Ectodermal cell (in vitro differentiated cells): ENCODE measurements at regions not wholly inside any gene's neighbourhood (a gene's known extent, or its start where the extent isn't known, plus 50 kb on each side); places are given as distances from the start of the nearest gene placed in this dataset.
"Not testable (repeated sequence)": the region's sequence is repeated elsewhere in the genome, so short reads cannot be mapped to it uniquely, and the experiment has no call there.

Source experiments
- H3K27ac ChIP-seq: 2 replicates; pipeline ENCODE4 v1.7.0; 2013; ENCODE audit warnings: mild to moderate bottlenecking, low read depth, low read length; ENCODE audit not compliant: insufficient read depth, poor library complexity, severe bottlenecking
- H3K27me3 ChIP-seq: 2 replicates; pipeline ENCODE4 v1.7.0; 2013; ENCODE audit warnings: mild to moderate bottlenecking, low read length; ENCODE audit not compliant: insufficient read depth, control insufficient read depth, poor library complexity, severe bottlenecking
- H3K36me3 ChIP-seq: one replicate; pipeline ENCODE4 v1.7.0; 2013; ENCODE audit warnings: low read length; ENCODE audit not compliant: control insufficient read depth, insufficient read depth
- H3K4me1 ChIP-seq: one replicate; pipeline ENCODE4 v1.7.0; 2013; ENCODE audit warnings: low read length; ENCODE audit not compliant: control insufficient read depth, insufficient read depth
- H3K4me3 ChIP-seq: 2 replicates; pipeline ENCODE4 v1.7.0; 2013; ENCODE audit warnings: low read depth, low read length, control low read depth; ENCODE audit not compliant: insufficient read depth
- H3K9me3 ChIP-seq: 2 replicates; pipeline ENCODE4 v1.7.0; 2013; ENCODE audit warnings: mild to moderate bottlenecking, low read length, moderate library complexity; ENCODE audit not compliant: control insufficient read depth
- WGBS, 2 experiments: methylation state at CpG; one replicate each; pipeline ENCODE4 v1.1.7; 2013; ENCODE audit warnings: missing lambda C conversion rate in 2 of 2; 5-methylcytosine and 5-hydroxymethylcytosine counted together

GRCh38 chr12:25800101-25800500 lies 158.4 kb upstream of the RASSF8 start:
- Histone ChIP-seq H3K36me3 (no peaks in the 10 kb centered on the region), H3K9me3 (no peaks in the 10 kb centered on the region), H3K27ac (no peak overlapping the region), H3K27me3 (no peaks in the 10 kb centered on the region), H3K4me3 (no peak overlapping the region), H3K4me1 (no peaks in the 10 kb centered on the region)
- WGBS, 2 experiments, result 83 to 87% methylated on average over 1 of the region's 1 CpG

- H3K4me1 ChIP-seq, result no peaks in the 10 kb centered on the region
- no peaks in the 10 kb centered on the region for H3K9me3 ChIP-seq
- no peak overlapping the region for H3K27ac ChIP-seq
- no peaks in the 10 kb centered on the region for H3K27me3 ChIP-seq
- 93 to 98% methylated on average over 1 of the region's 1 CpG for WGBS, 2 experiments
- H3K4me3 ChIP-seq, result no peak overlapping the region
- H3K36me3 ChIP-seq, result no peaks in the 10 kb centered on the region
These were observed 156.7 kb upstream of the RASSF8 start for GRCh38 chr12:25801734-25802133.

DNA sequence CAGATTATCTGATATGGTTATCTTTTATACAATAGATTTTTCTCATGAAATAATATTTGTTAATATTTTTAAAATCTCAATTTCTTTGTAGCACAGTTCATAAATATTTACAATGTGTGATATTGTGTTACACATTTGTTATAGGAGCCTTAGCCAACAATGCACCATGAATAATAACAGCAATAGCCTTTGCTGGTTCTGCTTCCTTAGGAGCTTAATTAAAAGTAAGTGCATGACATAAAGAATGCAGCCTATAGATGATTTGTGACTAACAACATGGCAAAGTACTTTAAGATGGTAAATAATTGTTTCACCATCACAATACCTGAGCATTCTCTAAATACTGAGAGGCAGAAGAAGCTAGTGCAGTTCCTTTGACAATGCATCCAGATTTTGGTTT lies 156.3 kb upstream of the RASSF8 start:
- Histone ChIP-seq H3K4me1 (no peaks in the 10 kb centered on the region), H3K27ac (no peak overlapping the region), H3K27me3 (no peaks in the 10 kb centered on the region)

GRCh38 chr12:25803029-25803664 lies 155.3 kb upstream of the RASSF8 start:
- not testable (repeated sequence) for H3K27me3 ChIP-seq, H3K9me3 ChIP-seq, H3K36me3 ChIP-seq, H3K27ac ChIP-seq, H3K4me3 ChIP-seq, H3K4me1 ChIP-seq
- WGBS, 2 experiments, result 94 to 96% methylated on average over 13 of the region's 13 CpGs

More for the DNA sequence above, 156.3 kb upstream of the RASSF8 start:
- no peaks in the 10 kb centered on the region for H3K9me3 ChIP-seq
- H3K4me3 ChIP-seq, result no peak overlapping the region
- no peaks in the 10 kb centered on the region for H3K36me3 ChIP-seq

- not testable (repeated sequence) for H3K4me1 ChIP-seq, H3K36me3 ChIP-seq, H3K9me3 ChIP-seq, H3K27me3 ChIP-seq, H3K4me3 ChIP-seq, H3K27ac ChIP-seq
- WGBS, 2 experiments, result 68 to 83% methylated on average over 3 of the region's 4 CpGs
These were observed 154.2 kb upstream of the RASSF8 start for GRCh38 chr12:25804286-25804685.

DNA sequence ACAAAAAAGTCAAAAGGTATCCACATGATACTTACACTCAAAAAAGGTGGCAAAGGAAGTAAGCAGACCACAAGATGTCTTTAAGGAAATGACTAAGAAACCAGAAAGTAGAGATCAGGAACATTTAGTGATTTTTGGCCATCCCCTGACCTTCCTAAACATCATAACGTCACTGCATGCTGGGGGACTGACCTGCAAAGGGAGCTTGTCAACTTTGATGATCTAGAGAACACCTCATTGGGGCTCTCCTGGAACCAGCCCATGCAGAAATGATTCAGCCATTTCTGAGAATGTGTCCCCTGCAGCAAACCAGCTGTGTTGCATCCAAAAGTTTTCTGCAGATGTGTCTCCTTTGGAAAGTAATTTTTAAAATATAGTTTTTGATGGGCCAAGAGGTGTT lies 152.2 kb upstream of the RASSF8 start:
- no peaks in the 10 kb centered on the region for H3K9me3 ChIP-seq
- no peaks in the 10 kb centered on the region for H3K36me3 ChIP-seq
- H3K4me1 ChIP-seq, result no peaks in the 10 kb centered on the region
- H3K27ac ChIP-seq, result no peak overlapping the region
- no peak overlapping the region for H3K4me3 ChIP-seq
- no peaks in the 10 kb centered on the region for H3K27me3 ChIP-seq
- 67 to 88% methylated on average over 1 of the region's 1 CpG for WGBS, 2 experiments

- no peaks in the 10 kb centered on the region for H3K9me3 ChIP-seq
- H3K36me3 ChIP-seq, result no peaks in the 10 kb centered on the region
- no peaks in the 10 kb centered on the region for H3K27me3 ChIP-seq
- no peak overlapping the region for H3K27ac ChIP-seq
- no peak overlapping the region for H3K4me3 ChIP-seq
- H3K4me1 ChIP-seq, result no peaks in the 10 kb centered on the region
These were observed 149.9 kb upstream of the RASSF8 start for GRCh38 chr12:25808604-25809003.

- Histone ChIP-seq H3K27ac (no peak overlapping the region), H3K4me3 (no peak overlapping the region), H3K27me3 (no peaks in the 10 kb centered on the region), H3K9me3 (no peaks in the 10 kb centered on the region), H3K4me1 (no peaks in the 10 kb centered on the region), H3K36me3 (no peaks in the 10 kb centered on the region)
- WGBS, 2 experiments, result 97% methylated on average over 1 of the region's 1 CpG
These were observed 147.8 kb upstream of the RASSF8 start for GRCh38 chr12:25810683-25811082.

DNA sequence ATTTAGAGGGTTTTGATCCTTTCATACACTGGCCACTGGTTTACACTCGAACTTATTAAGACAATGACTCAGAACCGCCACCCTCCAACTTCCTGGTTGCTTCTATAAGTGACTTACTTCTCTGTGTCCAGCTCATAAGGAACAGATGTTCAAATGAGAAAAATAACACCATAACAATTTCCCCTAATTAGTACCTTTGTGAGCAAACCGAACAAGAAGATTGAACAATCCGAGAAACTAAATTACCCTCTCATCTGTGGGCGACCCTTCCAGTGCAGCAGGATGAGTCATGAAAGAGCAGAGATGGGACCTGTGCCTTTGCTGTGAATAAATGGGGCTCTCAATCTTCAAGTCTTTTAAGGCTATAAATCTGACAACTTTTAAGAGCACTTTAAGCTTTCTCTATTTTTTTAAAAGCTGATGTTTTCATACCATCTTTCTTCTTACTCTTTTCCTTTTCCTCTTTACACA lies 146.8 kb upstream of the RASSF8 start:
- no peak overlapping the region for H3K4me3 ChIP-seq
- H3K36me3 ChIP-seq, result no peaks in the 10 kb centered on the region
- H3K27ac ChIP-seq, result no peak overlapping the region
- H3K4me1 ChIP-seq, result no peaks in the 10 kb centered on the region
- WGBS, 2 experiments, result 92 to 93% methylated on average over 5 of the region's 5 CpGs
- H3K9me3 ChIP-seq, result no peaks in the 10 kb centered on the region
- no peaks in the 10 kb centered on the region for H3K27me3 ChIP-seq

DNA sequence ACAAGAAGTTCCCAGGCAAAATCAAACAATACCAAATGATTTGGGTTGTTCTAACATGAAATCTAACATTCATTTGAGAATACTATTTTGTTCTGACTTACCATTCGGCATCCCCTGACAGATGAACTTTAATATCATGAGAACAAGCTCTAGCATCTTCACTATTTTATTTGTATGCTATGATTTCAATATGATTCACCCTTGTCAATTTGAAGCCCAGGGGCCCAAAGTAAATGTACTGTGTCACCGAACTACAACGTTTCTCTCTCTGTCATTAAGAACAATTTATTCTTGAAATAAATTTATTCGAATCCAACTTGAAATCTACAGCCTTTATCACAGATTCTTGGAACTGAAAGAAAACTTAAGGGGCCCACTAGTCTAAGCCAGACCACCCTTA lies 146.2 kb upstream of the RASSF8 start:
- no peaks in the 10 kb centered on the region for H3K36me3 ChIP-seq
- H3K9me3 ChIP-seq, result no peaks in the 10 kb centered on the region
- no peak overlapping the region for H3K27ac ChIP-seq
- H3K4me3 ChIP-seq, result no peak overlapping the region
- no peaks in the 10 kb centered on the region for H3K4me1 ChIP-seq
- no peaks in the 10 kb centered on the region for H3K27me3 ChIP-seq
- WGBS, 2 experiments, result 94 to 99% methylated on average over 4 of the region's 4 CpGs

DNA sequence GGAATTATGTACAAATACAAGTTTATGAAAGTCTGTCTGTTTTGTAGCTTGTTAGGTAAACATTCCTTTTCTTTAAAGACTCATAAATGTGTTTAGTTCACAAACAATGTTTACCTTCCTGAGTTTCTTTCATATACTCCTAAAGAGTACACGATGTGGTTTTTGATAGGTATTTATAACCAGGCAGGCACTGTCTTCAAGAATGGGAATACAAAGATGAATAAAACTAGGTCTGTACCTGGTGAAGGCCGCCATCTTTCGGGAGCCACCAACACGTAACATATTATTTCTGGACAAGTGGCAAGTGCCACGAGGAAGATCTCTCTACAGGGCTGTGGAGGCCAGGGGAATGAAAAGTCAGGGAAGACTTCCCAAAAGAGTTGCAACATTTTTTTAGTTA lies 144.6 kb upstream of the RASSF8 start:
- Histone ChIP-seq H3K4me3 (no peak overlapping the region), H3K27ac (no peak overlapping the region), H3K27me3 (no peaks in the 10 kb centered on the region), H3K4me1 (no peaks in the 10 kb centered on the region), H3K36me3 (no peaks in the 10 kb centered on the region), H3K9me3 (no peaks in the 10 kb centered on the region)
- WGBS, 2 experiments, result 90 to 94% methylated on average over 5 of the region's 5 CpGs
